Stimulated activated CD8-positive, alpha-beta memory T cell treated with anti-CD3 and anti-CD28 coated beads, Interleukin-2, amount 100 ng/mL, for 1 hour (primary cell): ENCODE measurements at regions not wholly inside any gene's neighbourhood (a gene's known extent, or its start where the extent isn't known, plus 50 kb on each side); places are given as distances from the start of the nearest gene placed in this dataset.

Source experiments
- DNase-seq, 2 donors: peaks; one replicate each; pipeline ENCODE4 v3.0.0-alpha.2; 2020; ENCODE audit warnings: low read depth in 2 of 2

GRCh38 chr20:52645822-52646221, 326.3 kb upstream of the TSHZ2 start:
- DNase-seq: no peak

DNA sequence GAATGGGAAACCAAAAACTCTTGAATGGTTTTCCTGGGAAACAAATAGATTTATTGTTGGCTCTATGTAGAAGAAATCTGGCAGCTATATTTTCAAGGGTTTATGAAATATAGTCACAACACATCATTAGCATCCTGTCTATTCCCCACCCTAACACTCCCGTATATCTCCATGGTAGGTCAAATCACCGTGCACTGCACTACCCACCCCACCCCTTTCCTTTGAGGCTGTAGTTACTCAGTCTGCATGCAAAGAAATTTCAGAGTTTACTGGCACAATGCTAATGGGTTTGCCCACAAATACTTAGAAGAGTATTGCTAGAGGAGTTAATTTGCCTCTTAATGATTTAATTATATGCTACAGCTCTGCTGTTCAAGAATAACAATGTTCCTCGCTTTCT, 329.1 kb upstream of the TSHZ2 start:
- no peak for DNase-seq

- no peak for DNase-seq
Measured at GRCh38 chr20:52637201-52637600, 335.0 kb upstream of the TSHZ2 start.

DNA sequence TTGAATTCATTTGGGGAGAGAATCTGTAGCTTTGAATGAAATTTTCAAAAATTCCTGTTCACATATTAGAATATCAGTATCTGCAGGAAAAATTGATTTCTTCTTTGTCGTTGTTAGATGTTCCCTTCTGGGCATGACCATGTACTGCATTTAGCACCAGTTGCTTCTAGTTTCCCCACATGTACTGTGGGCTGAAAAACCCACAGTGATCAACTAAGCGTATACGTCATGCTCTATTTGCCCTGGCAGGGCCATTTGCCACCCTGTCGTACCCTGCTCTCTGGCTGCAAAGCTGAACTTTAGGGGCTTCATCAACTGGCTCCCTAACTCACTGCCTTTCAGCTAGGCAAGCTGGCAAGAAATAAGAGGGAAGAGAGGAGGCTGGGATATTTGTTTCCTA, 340.7 kb upstream of the TSHZ2 start:
- no peak for DNase-seq

DNA sequence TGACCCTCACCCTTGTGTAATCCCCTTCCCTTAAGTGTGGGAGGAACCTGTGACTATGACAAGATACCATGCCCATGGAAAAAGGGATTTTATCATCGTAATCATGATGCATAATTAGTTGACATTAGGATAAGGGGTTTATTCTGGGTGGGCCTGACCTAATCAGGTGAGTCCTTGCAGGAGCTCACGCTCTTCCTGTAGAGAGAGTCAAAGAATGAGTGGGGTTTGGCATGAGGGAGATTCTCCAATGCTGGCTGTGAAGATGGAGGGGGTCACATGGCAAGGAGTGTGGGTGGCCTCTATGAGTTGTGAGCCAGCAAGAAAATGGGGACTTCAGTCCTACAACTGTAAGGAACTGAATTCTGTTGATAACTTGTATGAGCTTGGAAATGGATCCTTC, 342.0 kb upstream of the TSHZ2 start:
- no peak for DNase-seq

GRCh38 chr20:52624281-52624680, 347.9 kb upstream of the TSHZ2 start:
- DNase-seq: no peak

DNA sequence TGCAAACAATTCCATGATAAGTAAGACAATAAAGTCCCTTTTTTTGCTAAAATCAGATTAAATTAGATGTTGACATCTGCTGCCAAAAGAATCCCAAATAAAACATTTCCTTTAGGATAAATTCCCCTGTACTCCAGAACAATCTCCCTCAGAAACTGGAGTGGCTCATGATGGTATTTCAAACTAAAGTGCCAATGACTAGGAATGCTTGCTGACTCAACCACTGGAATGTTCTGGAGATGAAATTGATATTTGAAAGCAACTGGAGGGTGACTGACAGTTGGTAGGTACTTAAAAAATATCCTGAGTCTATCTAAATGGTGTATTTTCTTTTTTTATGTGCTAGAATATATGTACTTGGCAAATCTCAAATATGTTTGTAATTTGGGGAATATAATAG, 350.1 kb upstream of the TSHZ2 start:
- no peak for DNase-seq

DNA sequence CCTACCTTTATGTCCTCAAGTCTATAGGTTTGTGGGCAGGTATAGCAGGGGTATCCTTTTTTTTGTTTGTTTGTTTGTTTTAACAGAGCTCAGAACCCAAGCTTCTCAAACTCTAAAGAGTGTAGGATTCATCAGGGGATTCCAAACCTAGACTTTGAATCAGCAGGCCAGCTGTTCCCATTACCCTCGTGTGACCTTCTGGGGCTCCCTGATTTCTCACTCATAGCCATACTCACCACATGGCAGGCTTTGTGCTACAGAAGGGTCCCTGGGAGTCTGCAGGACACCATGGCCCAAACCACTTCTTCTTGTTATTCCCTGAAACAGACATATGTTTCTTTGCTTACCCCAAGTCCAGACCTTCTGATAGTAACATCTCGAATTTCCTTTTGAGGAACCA, 350.8 kb upstream of the TSHZ2 start:
- DNase-seq: no peak

- DNase-seq: no peak
Measured at GRCh38 chr20:52619671-52620070, 352.5 kb upstream of the TSHZ2 start.

- DNase-seq: no peak
Measured at GRCh38 chr20:52619101-52619500, 353.1 kb upstream of the TSHZ2 start.

GRCh38 chr20:52616629-52617028, 355.5 kb upstream of the TSHZ2 start:
- no peak for DNase-seq

GRCh38 chr20:52614051-52614863, 357.9 kb upstream of the TSHZ2 start:
- DNase-seq: no peak

GRCh38 chr20:52612046-52612632, 360.0 kb upstream of the TSHZ2 start:
- DNase-seq: no peak

DNA sequence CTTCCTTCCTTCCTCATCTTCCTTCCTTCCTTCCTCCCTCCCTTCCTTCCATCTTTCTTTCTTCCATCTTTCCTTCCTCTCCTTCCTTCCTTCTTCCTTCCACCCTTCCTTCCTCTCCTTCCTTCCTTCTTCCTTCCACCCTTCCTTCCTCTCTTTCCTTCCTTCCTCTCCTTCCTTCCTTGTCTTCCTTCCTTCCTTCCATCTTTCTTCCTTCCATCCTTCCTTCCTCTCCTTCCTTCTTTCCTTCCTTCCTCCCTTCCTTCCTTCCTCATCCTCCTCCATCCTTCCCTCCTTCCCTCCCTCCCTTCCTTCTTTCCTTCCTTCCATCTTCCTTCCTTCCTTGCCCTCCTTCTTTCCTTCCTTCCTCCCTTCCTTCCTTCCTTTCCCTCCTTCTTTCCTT, 361.4 kb upstream of the TSHZ2 start:
- DNase-seq: no peak

DNA sequence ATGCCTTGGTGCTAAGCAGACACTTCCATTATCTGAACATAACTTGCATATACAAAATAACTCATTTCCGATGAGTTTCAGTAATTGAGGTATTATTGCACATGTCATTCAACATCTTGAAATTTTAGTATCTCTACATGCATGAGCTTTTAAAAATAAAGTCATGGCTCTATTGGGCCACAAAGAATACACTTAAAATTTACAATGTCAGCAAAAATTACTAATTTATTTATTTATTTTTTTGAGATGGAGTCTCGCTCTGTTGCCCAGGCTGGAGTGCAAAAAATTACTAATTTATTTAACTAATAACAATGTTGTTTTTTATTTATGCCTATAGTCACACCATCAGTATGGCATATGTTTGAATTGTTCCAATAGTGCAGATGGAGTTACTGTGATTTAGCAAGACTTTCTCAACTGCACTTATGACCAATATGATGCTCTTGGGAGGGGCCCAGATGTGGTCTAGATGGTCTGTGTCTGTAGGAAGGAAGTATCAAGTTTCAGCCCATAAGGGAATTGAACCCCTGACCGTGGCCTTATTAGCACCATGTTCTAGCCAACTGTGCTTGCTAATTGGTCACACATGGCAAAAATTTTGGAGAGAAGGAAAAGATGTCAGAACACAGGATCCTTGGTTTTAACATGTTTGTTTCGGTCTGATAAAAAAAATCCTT, 370.7 kb upstream of the TSHZ2 start:
- no peak for DNase-seq

DNA sequence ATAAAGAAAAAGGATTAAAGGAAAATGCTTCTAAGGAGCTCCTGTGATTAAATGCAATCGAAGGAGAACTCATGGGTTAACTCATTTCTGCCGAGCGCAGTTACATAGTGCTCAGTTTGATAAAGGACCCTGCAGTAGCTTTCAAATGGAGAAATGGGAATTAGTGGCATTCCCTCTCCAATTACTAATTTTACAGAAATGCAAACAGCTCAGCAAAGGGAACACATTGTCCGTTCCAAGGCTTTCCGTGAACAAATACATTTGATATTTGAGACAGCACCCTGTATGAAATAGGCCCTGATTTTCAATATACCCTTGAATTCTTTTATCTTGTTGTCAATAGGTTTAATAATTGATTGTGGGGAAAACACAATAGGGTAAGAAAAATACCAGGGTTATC, 375.9 kb upstream of the TSHZ2 start:
- DNase-seq: no peak

GRCh38 chr20:52595518-52595917, 376.6 kb upstream of the TSHZ2 start:
- DNase-seq: no peak

- DNase-seq: no peak
Measured at GRCh38 chr20:52593654-52594053, 378.5 kb upstream of the TSHZ2 start.

DNA sequence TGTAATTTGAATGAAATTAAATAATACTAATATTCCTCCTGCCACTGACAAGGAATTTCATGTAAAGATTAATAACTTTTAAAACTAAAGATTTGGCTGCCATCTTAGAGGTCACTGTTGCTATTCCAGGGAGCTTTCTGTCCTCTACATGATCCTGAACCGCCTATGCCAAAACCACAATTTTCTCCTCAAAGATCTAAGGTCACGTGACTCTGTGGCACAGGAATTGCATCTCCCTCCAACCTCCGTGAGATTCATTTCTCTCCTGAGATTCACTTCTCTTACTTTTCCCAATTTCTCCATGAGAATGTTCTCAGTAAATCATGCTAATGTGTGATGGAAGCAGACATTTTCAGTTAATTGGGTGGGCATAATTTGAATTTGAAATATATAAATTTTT, 379.6 kb upstream of the TSHZ2 start:
- DNase-seq: no peak

DNA sequence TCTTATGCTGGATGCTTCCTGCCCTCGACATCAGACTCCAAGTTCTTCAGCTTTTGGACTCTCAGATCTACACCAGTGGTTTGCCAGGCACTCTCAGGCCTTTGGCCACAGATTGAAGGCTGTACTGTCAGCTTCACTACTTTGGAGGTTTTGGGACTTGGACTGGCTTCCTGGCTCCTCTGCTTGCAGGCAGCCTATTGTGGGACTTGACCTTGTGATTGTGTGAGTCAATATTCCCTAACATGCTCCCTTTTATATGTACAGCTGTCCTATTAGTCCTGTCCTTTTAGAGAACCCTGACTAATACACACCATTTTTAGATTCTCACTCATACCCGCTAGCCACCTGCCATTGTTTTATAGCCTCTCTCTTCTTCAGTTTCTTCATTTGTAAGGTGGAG, 382.1 kb upstream of the TSHZ2 start:
- no peak for DNase-seq

DNA sequence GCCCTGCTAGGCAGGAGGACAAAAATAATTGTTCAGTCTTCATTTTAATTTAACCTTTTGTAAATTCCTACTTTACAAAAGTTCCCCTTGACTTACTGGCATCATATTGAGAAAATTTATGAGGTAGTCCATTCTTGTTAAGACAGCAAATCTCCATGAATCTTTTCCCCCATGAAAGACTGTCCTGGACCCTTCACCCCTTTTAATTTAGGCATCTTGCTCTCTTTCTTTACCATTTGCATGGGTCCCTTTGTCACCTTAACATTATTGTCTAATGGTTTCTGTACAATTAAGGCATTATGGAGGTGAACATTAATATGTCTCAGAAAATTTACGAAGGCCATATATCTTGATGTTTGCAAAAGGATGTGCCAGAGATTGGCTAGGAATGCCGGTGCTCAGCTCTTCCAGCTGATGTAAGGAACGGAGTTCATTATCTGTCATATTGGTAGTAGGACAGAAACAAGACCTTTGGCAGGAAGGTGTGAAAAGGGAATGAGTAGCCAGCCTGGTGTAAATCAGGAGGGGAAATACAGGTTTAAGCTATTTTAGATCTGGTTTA, 382.8 kb upstream of the TSHZ2 start:
- no peak for DNase-seq

DNA sequence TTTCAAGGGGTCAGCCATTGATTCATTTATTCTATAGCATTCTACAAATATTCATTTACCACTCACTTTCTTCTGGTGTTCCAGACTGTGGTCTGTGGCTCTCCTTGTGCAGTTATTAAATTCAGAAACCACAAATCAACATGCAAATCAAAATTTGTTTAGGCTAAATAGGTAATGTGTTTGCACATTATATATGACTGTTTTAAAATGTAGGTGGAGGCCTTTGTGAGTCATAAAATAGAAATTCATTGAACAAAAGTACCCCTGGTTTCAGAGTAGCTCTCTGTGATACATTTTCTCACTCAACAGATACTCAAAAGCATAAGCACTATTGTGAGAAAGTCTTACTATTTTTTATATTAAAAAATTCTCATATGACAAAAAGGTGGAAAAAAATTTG, 385.5 kb upstream of the TSHZ2 start:
- DNase-seq: no peak

GRCh38 chr20:52585333-52585732, 386.8 kb upstream of the TSHZ2 start:
- no peak for DNase-seq
